SU-DHL-6 (cell line): ENCODE measurements at regions not wholly inside any gene's neighbourhood (a gene's known extent, or its start where the extent isn't known, plus 50 kb on each side); places are given as distances from the start of the nearest gene placed in this dataset.

Experiments used
- H2AFZ ChIP-seq: fragments of 200-600 bp; sonication (generic); 2 replicates; pipeline ENCODE4 v1.6.1; 2014; ENCODE audit warnings: low read depth, mild to moderate bottlenecking, moderate library complexity, mixed read lengths, antibody characterized with exemption, low read length; ENCODE audit not compliant: severe bottlenecking
- H3F3A ChIP-seq: fragments of 200-600 bp; shearing (Covaris generic); 2 replicates; pipeline ENCODE4 v1.6.0; 2016; ENCODE audit warnings: antibody characterized with exemption, mild to moderate bottlenecking; ENCODE audit not compliant: insufficient read depth
- H3K27ac ChIP-seq: fragments of 200-600 bp; sonication (generic); 2 replicates; pipeline ENCODE4 v1.5.1; 2016; ENCODE audit warnings: low read depth, mild to moderate bottlenecking, low read length, moderate library complexity, mixed read lengths
- H3K27me3 ChIP-seq: fragments of 200-600 bp; sonication (generic), shearing (Covaris generic); 2 replicates; pipeline ENCODE4 v1.6.0; 2014; ENCODE audit warnings: mild to moderate bottlenecking, low read length
- H3K36me3 ChIP-seq: fragments of 200-600 bp; sonication (generic); 2 replicates; pipeline ENCODE4 v1.6.1; 2014; ENCODE audit warnings: mild to moderate bottlenecking, low read length, mixed read lengths
- H3K4me2 ChIP-seq: fragments of 300-600, 200-600 bp; shearing (Covaris generic), sonication (generic); 2 replicates; pipeline ENCODE4 v1.6.0; 2014; ENCODE audit warnings: low read length, low read depth, mild to moderate bottlenecking; ENCODE audit not compliant: poor library complexity, severe bottlenecking
- H3K4me3 ChIP-seq: fragments of 200-600 bp; sonication (generic); 2 replicates; pipeline ENCODE4 v1.5.1; 2014; ENCODE audit warnings: antibody characterized with exemption, low read length, mild to moderate bottlenecking, mixed read lengths; ENCODE audit not compliant: insufficient read depth, poor library complexity, severe bottlenecking
- H3K79me2 ChIP-seq: fragments of 200-600 bp; sonication (generic); 2 replicates; pipeline ENCODE4 v1.6.1; 2014; ENCODE audit warnings: mild to moderate bottlenecking, low read length, moderate library complexity; ENCODE audit not compliant: insufficient read depth
- H3K9ac ChIP-seq: fragments of 200-600 bp; sonication (generic); 2 replicates; pipeline ENCODE4 v1.7.0; 2014; ENCODE audit warnings: mild to moderate bottlenecking, low read length
- H3K9me2 ChIP-seq: fragments of 200-600 bp; sonication (generic); replicated peaks from 2 replicates; pipeline ENCODE4 v1.6.1; 2014; ENCODE audit warnings: low read length; ENCODE audit not compliant: insufficient read depth
- H3K9me3 ChIP-seq: fragments of 200-600 bp; sonication (generic); 2 replicates; pipeline ENCODE4 v1.6.1; 2014; ENCODE audit warnings: low read length, mixed read lengths; ENCODE audit not compliant: insufficient read depth
- H4K20me1 ChIP-seq: fragments of 200-600 bp; sonication (generic); 2 replicates; pipeline ENCODE4 v1.6.1; 2014; ENCODE audit warnings: low read depth, mild to moderate bottlenecking, antibody characterized with exemption, low read length, moderate library complexity, mixed read lengths
- CTCF ChIP-seq: fragments of 200-600 bp; sonication (generic); IDR thresholded peaks from one replicate; pipeline ENCODE4 v1.5.1; 2017; ENCODE audit warnings: antibody characterized with exemption, mild to moderate bottlenecking, low read length, moderate library complexity; ENCODE audit not compliant: insufficient read depth, poor library complexity, severe bottlenecking
- EZH2phosphoT487 ChIP-seq: fragments of 200-600 bp; sonication (generic), shearing (Covaris generic); conservative IDR thresholded peaks from 2 replicates; pipeline ENCODE4 v1.6.1; 2018; ENCODE audit warnings: mild to moderate bottlenecking, antibody characterized with exemption, low read length, moderate library complexity, mixed read lengths

- TF ChIP-seq EZH2phosphoT487: no peak
- TF ChIP-seq CTCF: no peak
- no peaks in the 10 kb centered on the region for H3K36me3 ChIP-seq
- no peak overlapping the region for H3K4me2 ChIP-seq
- no peaks in the 10 kb centered on the region for H3K79me2 ChIP-seq
- no peaks in the 10 kb centered on the region for H4K20me1 ChIP-seq
- no peak overlapping the region for H3K9ac ChIP-seq
- H3K9me2 ChIP-seq: no peaks in the 10 kb centered on the region
- H3K9me3 ChIP-seq: no peaks in the 10 kb centered on the region
- no peak overlapping the region for H2AFZ ChIP-seq
- no peak overlapping the region for H3K4me3 ChIP-seq
- no peak overlapping the region for H3K27ac ChIP-seq
- H3F3A ChIP-seq: no peaks in the 10 kb centered on the region
- no peaks in the 10 kb centered on the region for H3K27me3 ChIP-seq
Observed at GRCh38 chr16:73879621-73880020, 417.0 kb upstream of the PSMD7 start.

- Histone ChIP-seq H3K4me3 (no peak overlapping the region), H4K20me1 (no peaks in the 10 kb centered on the region), H3K27ac (no peak overlapping the region), H3K9me2 (no peaks in the 10 kb centered on the region), H3F3A (no peaks in the 10 kb centered on the region), H3K9me3 (no peaks in the 10 kb centered on the region), H3K9ac (no peak overlapping the region), H2AFZ (no peak overlapping the region), H3K79me2 (no peaks in the 10 kb centered on the region), H3K27me3 (no peaks in the 10 kb centered on the region), H3K36me3 (no peaks in the 10 kb centered on the region), H3K4me2 (no peak overlapping the region)
- TF ChIP-seq CTCF (peak; percentile 15), EZH2phosphoT487 (no peak)
Observed at GRCh38 chr16:73878611-73879010, 418.0 kb upstream of the PSMD7 start.

- Histone ChIP-seq H3K27me3 (no peaks in the 10 kb centered on the region), H3F3A (no peaks in the 10 kb centered on the region), H3K4me2 (no peak overlapping the region), H3K9me3 (no peaks in the 10 kb centered on the region), H4K20me1 (no peaks in the 10 kb centered on the region), H3K36me3 (no peaks in the 10 kb centered on the region), H3K9me2 (no peaks in the 10 kb centered on the region), H3K4me3 (no peak overlapping the region), H3K79me2 (no peaks in the 10 kb centered on the region), H3K9ac (no peak overlapping the region), H2AFZ (no peak overlapping the region), H3K27ac (no peak overlapping the region)
- TF ChIP-seq CTCF (no peak), EZH2phosphoT487 (no peak)
Observed at GRCh38 chr16:73877150-73877549, 419.5 kb upstream of the PSMD7 start.
